ENCODE measurements at regions not wholly inside any gene's neighbourhood (a gene's known extent, or its start where the extent isn't known, plus 50 kb on each side); places are given as distances from the start of the nearest gene placed in this dataset.

DNA sequence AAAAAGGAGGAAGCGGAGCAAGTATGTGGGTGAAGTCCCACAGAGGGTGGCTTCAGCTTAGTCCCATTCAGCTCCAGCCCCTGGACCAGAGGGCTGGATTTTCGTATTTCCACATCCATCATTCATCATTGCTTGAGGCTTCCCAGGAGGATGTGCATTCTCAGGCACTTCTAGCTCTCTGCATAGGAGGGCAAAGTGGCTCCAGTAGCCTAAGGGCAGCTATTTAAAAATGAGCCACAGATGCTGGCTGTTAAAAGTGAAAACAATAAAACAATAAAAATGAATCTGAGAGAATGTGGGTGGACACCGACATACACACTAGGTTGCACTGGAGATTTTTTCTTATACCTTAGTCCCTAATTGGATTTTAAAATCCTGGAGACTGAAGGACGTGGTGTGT lies 629.2 kb upstream of the ZNF385D start:
- TF ChIP-seq, protein P1, sequence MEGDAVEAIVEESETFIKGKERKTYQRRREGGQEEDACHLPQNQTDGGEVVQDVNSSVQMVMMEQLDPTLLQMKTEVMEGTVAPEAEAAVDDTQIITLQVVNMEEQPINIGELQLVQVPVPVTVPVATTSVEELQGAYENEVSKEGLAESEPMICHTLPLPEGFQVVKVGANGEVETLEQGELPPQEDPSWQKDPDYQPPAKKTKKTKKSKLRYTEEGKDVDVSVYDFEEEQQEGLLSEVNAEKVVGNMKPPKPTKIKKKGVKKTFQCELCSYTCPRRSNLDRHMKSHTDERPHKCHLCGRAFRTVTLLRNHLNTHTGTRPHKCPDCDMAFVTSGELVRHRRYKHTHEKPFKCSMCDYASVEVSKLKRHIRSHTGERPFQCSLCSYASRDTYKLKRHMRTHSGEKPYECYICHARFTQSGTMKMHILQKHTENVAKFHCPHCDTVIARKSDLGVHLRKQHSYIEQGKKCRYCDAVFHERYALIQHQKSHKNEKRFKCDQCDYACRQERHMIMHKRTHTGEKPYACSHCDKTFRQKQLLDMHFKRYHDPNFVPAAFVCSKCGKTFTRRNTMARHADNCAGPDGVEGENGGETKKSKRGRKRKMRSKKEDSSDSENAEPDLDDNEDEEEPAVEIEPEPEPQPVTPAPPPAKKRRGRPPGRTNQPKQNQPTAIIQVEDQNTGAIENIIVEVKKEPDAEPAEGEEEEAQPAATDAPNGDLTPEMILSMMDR (IDR thresholded peaks at IDR 0.05), result no peak
- TF ChIP-seq POLR2AphosphoS5 (IDR thresholded peaks at IDR 0.05), result no peak
- TF ChIP-seq POLR2A (IDR thresholded peaks at IDR 0.05), result no peak
